A673 (cell line): ENCODE measurements at regions not wholly inside any gene's neighbourhood (a gene's known extent, or its start where the extent isn't known, plus 50 kb on each side); places are given as distances from the start of the nearest gene placed in this dataset.
A peak's percentile ranks its signal among the peaks of the same experiment; 100 is the strongest.

ENCODE experiments used
- BruUV-seq: library from RNA; stranded (reverse); fragments of 400-500 nt; replicated peaks from 2 replicates; lab custom pipeline; 2021; lab: Mats Ljungman, UMichigan
- CTCF ChIA-PET: fragments of 300-600 bp; sonication (Branson Sonifier 250); formaldehyde crosslinking; loops from one replicate; lab custom pipeline; 2022; ENCODE audit warnings: antibody characterized with exemption; lab: Charles Lee
- POLR2A ChIA-PET: fragments of 300-600 bp; sonication (Branson Sonifier 250); formaldehyde crosslinking; loops from one replicate; lab custom pipeline; 2022; ENCODE audit warnings: antibody characterized with exemption; ENCODE audit not compliant: low non-redundant PET; lab: Charles Lee
- DNase-seq: peaks from one replicate; pipeline ENCODE4 v3.0.0-alpha.2; 2015; ENCODE audit warnings: low spot score
- H3K27ac ChIP-seq: fragments of 200-600 bp; sonication (generic); 2 replicates; pipeline ENCODE4 v1.5.1; 2016; ENCODE audit warnings: mixed run types, low read depth, mild to moderate bottlenecking, mixed read lengths, antibody characterized with exemption, low read length; ENCODE audit not compliant: poor library complexity, severe bottlenecking
- H3K27me3 ChIP-seq: fragments of 200-600 bp; sonication (generic); replicated peaks from 2 replicates; pipeline ENCODE4 v1.6.1; 2017; ENCODE audit warnings: mixed run types, low read depth, mild to moderate bottlenecking, mixed read lengths, antibody characterized with exemption, low read length; ENCODE audit not compliant: insufficient read depth, poor library complexity
- H3K36me3 ChIP-seq: fragments of 200-600 bp; sonication (generic); 2 replicates; pipeline ENCODE4 v1.6.1; 2016; ENCODE audit warnings: mixed run types, mild to moderate bottlenecking, mixed read lengths, antibody characterized with exemption, low read length; ENCODE audit not compliant: insufficient read depth, poor library complexity, severe bottlenecking
- H3K4me1 ChIP-seq: fragments of 200-600 bp; sonication (generic); 2 replicates; pipeline ENCODE4 v1.6.1; 2017; ENCODE audit warnings: mixed run types, mild to moderate bottlenecking, mixed read lengths, antibody characterized with exemption, low read length; ENCODE audit not compliant: insufficient read depth, poor library complexity, severe bottlenecking
- H3K4me3 ChIP-seq: fragments of 200-600 bp; sonication (generic); 2 replicates; pipeline ENCODE4 v1.5.1; 2016; ENCODE audit warnings: low read depth, mixed run types, mild to moderate bottlenecking, mixed read lengths, low read length; ENCODE audit not compliant: poor library complexity, severe bottlenecking
- H3K9me3 ChIP-seq: fragments of 200-600 bp; sonication (generic); 2 replicates; pipeline ENCODE4 v1.6.1; 2016; ENCODE audit warnings: mixed run types, low read depth, mild to moderate bottlenecking, mixed read lengths, antibody characterized with exemption, low read length; ENCODE audit not compliant: poor library complexity, severe bottlenecking
- CTCF ChIP-seq: fragments of 300-800, 200-600 bp; sonication (generic); conservative IDR thresholded peaks from 2 replicates; pipeline ENCODE4 v1.5.1; 2017; ENCODE audit warnings: low read depth, mild to moderate bottlenecking, antibody characterized with exemption, low read length, moderate library complexity, mixed read lengths
- EZH2 ChIP-seq: fragments of 200-600 bp; sonication (generic); IDR thresholded peaks from 2 replicates; pipeline ENCODE4 v1.6.1; 2017; ENCODE audit warnings: borderline replicate concordance, low read depth, mild to moderate bottlenecking, mixed read lengths, antibody characterized with exemption, low read length; ENCODE audit not compliant: poor library complexity, severe bottlenecking
- intact Hi-C: fragments of 100-400 bp; cut with micrococcal nuclease; formaldehyde crosslinking; loops from one replicate; pipeline ENCODE4 v1.10.0; 2022; ENCODE audit not compliant: unreplicated experiment

GRCh38 chr14:97113339-97113738 lies 316.2 kb downstream of the VRK1 start:
- no peaks in the 10 kb centered on the region for H3K9me3 ChIP-seq
- no peak overlapping the region for H3K4me3 ChIP-seq
- intact Hi-C loops, result no loop called here
- peaks cover 14% of the 10 kb centered on the region for H3K4me1 ChIP-seq
- no peaks in the 10 kb centered on the region for H3K36me3 ChIP-seq
- no TSS peak for BruUV-seq
- no peak overlapping the region for H3K27ac ChIP-seq
- POLR2A ChIA-PET, result no interaction called here
- peak; percentile 10 for DNase-seq
- H3K27me3 ChIP-seq, result no peaks in the 10 kb centered on the region
- TF ChIP-seq CTCF, result no peak
- no peak for TF ChIP-seq EZH2
- CTCF ChIA-PET, result no interaction called here

- no TSS peak for BruUV-seq
- peaks cover 14% of the 10 kb centered on the region for H3K4me1 ChIP-seq
- CTCF ChIA-PET, result no interaction called here
- H3K36me3 ChIP-seq, result no peaks in the 10 kb centered on the region
- no peaks in the 10 kb centered on the region for H3K27me3 ChIP-seq
- DNase-seq, result no peak
- no peaks in the 10 kb centered on the region for H3K9me3 ChIP-seq
- no peak for TF ChIP-seq CTCF
- POLR2A ChIA-PET, result no interaction called here
- H3K27ac ChIP-seq, result no peak overlapping the region
- H3K4me3 ChIP-seq, result no peak overlapping the region
- intact Hi-C loops, result no loop called here
Measured at GRCh38 chr14:97116546-97116945, 319.4 kb downstream of the VRK1 start.

GRCh38 chr14:97117693-97118092 lies 320.5 kb downstream of the VRK1 start:
- DNase-seq, result no peak
- POLR2A ChIA-PET, result interaction anchor here (0.7 kb wide), 1 partner anchor 383 kb away, joined by 3 read pairs; no protein-coding TSS in a partner anchor
- H3K4me1 ChIP-seq, result peaks cover 14% of the 10 kb centered on the region
- intact Hi-C loops, result no loop called here
- CTCF ChIA-PET, result no interaction called here
- TF ChIP-seq EZH2, result no peak
- TF ChIP-seq CTCF, result no peak
- H3K27me3 ChIP-seq, result no peaks in the 10 kb centered on the region
- H3K9me3 ChIP-seq, result no peaks in the 10 kb centered on the region
- H3K4me3 ChIP-seq, result no peak overlapping the region
- no peaks in the 10 kb centered on the region for H3K36me3 ChIP-seq
- no TSS peak for BruUV-seq
- no peak overlapping the region for H3K27ac ChIP-seq
